ENCODE measurements at regions not wholly inside any gene's neighbourhood (a gene's known extent, or its start where the extent isn't known, plus 50 kb on each side); places are given as distances from the start of the nearest gene placed in this dataset.
"Not testable (repeated sequence)": the region's sequence is repeated elsewhere in the genome, so short reads cannot be mapped to it uniquely, and the experiment has no call there.

GRCh38 chr12:124375141-124375788 lies 80.4 kb downstream of the RFLNA start:
- DNase-seq (ENCODE audit: low spot score), result no peak
- no peak for TF ChIP-seq CTCF (IDR thresholded peaks at IDR 0.05; ENCODE audit: extremely low read depth, insufficient read depth, missing control alignments)
- in situ Hi-C loops (cut with MboI; ENCODE audit: low pct_unique_long_range_greater_than_20kb, low sequenced_read_pairs, unreplicated experiment), result no loop called here

DNA sequence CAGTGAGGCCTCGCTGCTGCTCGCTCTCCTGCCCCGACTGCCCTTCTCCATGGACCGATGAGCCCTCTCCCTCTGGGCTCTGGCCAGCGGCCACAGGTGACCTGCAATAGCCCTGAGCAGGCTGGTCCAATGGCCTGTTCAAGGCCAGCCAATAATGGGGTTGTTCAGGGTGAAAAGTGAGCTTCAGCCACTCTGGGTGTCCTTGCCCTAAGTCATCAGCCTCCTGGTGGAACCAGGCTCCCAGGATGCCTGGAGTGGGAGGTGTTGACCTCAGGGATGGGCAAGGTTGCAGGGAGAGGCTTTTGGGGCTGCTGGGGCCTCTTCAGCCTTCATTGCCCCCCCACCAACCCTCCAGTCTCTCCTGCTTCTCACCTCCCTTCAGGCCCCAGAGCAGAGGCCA lies 79.7 kb downstream of the RFLNA start:
- TF ChIP-seq CTCF (IDR thresholded peaks at IDR 0.05; ENCODE audit: extremely low read depth, insufficient read depth, missing control alignments), result no peak
- in situ Hi-C loops (cut with MboI; ENCODE audit: low pct_unique_long_range_greater_than_20kb, low sequenced_read_pairs, unreplicated experiment), result loop anchor here (25.0 kb wide), 1 partner anchor 388 kb away; no protein-coding TSS in a partner anchor
- DNase-seq (ENCODE audit: low spot score), result no peak

DNA sequence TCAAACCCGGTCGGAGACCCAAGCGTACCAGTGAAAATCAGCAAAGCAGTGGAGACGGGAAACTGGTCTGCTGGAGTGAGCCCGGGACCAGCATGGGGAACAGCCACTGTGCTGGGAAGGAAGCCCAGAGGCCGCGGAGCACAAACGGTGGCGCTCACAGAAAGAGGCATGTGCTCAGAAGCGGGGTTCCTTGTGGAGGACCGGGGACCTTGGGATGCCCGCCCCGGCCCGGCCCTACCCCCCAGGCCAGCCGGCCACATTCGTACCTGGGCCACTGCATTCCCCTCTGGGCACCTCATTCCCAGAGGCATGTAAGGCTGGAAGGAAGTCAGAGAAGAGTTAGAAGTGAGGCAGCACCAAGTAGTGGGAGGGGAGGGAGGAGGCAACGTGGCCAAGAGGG lies 79.3 kb downstream of the RFLNA start:
- in situ Hi-C loops (cut with MboI; ENCODE audit: low pct_unique_long_range_greater_than_20kb, low sequenced_read_pairs, unreplicated experiment), result loop anchor here (25.0 kb wide), 1 partner anchor 388 kb away; no protein-coding TSS in a partner anchor
- no peak for TF ChIP-seq CTCF (IDR thresholded peaks at IDR 0.05; ENCODE audit: extremely low read depth, insufficient read depth, missing control alignments)
- DNase-seq (ENCODE audit: low spot score), result no peak

DNA sequence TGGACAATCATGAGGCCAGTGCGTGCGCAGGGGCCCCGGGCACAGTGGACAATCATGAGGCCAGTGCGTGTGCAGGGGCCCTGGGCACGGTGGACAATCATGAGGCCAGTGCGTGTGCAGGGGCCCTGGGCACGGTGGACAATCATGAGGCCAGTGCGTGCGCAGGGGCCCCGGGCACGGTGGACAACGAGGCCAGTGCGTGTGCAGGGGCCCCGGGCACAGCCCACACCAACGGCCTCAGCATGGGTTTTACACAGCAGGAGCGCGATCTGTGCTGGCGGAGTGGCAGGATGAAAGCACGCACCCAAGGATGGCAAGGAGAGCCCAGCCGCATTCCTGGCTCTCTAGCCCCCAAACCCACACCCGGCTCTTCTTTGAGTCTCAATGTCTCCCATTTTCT lies 78.8 kb downstream of the RFLNA start:
- not testable (repeated sequence) for DNase-seq (ENCODE audit: low spot score)
- in situ Hi-C loops (cut with MboI; ENCODE audit: low pct_unique_long_range_greater_than_20kb, low sequenced_read_pairs, unreplicated experiment), result loop anchor here (25.0 kb wide), 1 partner anchor 389 kb away; no protein-coding TSS in a partner anchor

- TF ChIP-seq CTCF (IDR thresholded peaks at IDR 0.05; ENCODE audit: extremely low read depth, insufficient read depth, missing control alignments), result no peak
- in situ Hi-C loops (cut with MboI; ENCODE audit: low pct_unique_long_range_greater_than_20kb, low sequenced_read_pairs, unreplicated experiment), result loop anchor here (25.0 kb wide), 1 partner anchor 389 kb away; no protein-coding TSS in a partner anchor
- DNase-seq (ENCODE audit: low spot score), result no peak
Observed at GRCh38 chr12:124372831-124373230, 77.9 kb downstream of the RFLNA start.

GRCh38 chr12:124371970-124372555 lies 77.2 kb downstream of the RFLNA start:
- in situ Hi-C loops (cut with MboI; ENCODE audit: low pct_unique_long_range_greater_than_20kb, low sequenced_read_pairs, unreplicated experiment), result loop anchor here (25.0 kb wide), 1 partner anchor 390 kb away; no protein-coding TSS in a partner anchor
- no peak for DNase-seq (ENCODE audit: low spot score)
- no peak for TF ChIP-seq CTCF (IDR thresholded peaks at IDR 0.05; ENCODE audit: extremely low read depth, insufficient read depth, missing control alignments)

GRCh38 chr12:124371366-124371765 lies 76.5 kb downstream of the RFLNA start:
- DNase-seq (ENCODE audit: low spot score), result no peak
- TF ChIP-seq CTCF (IDR thresholded peaks at IDR 0.05; ENCODE audit: extremely low read depth, insufficient read depth, missing control alignments), result no peak
- in situ Hi-C loops (cut with MboI; ENCODE audit: low pct_unique_long_range_greater_than_20kb, low sequenced_read_pairs, unreplicated experiment), result loop anchor here (25.0 kb wide), 1 partner anchor 391 kb away; no protein-coding TSS in a partner anchor

All from GM13977 (cell line).